Panc1 (cell line): ENCODE measurements at regions not wholly inside any gene's neighbourhood (a gene's known extent, or its start where the extent isn't known, plus 50 kb on each side); places are given as distances from the start of the nearest gene placed in this dataset.

ENCODE experiments used
- ATAC-seq: fragments of 200-7000 bp; cut with Tn5 transposase; 2 replicates; pipeline ENCODE4 v1.9.1; 2020; ENCODE audit warnings: mild to moderate bottlenecking, moderate library complexity
- BruUV-seq: library from RNA; stranded (reverse); fragments of 400-500 nt; replicated peaks from 2 replicates; lab custom pipeline; 2021; lab: Mats Ljungman, UMichigan
- CTCF ChIA-PET: fragments of 300-600 bp; sonication (Branson Sonifier 250); formaldehyde crosslinking; loops from one replicate; lab custom pipeline; 2022; ENCODE audit warnings: antibody characterized with exemption; lab: Charles Lee
- POLR2A ChIA-PET: fragments of 300-600 bp; sonication (Branson Sonifier 250); formaldehyde crosslinking; loops from one replicate; lab custom pipeline; 2022; ENCODE audit warnings: antibody characterized with exemption; lab: Charles Lee
- DNase-seq: peaks from one replicate; pipeline ENCODE4 v3.0.0-alpha.2; 2010; ENCODE audit warnings: low read depth, low spot score
- H3K27ac ChIP-seq: 2 replicates; pipeline ENCODE4 v1.5.1; 2011; ENCODE audit warnings: mild to moderate bottlenecking, low read length, inconsistent platforms
- H3K27me3 ChIP-seq: fragments of 200-500 bp; sonication (Bioruptor generic); 2 replicates; pipeline ENCODE4 v1.6.0; 2014; ENCODE audit warnings: low read length, inconsistent platforms; ENCODE audit not compliant: control insufficient read depth, insufficient read depth
- H3K36me3 ChIP-seq: fragments of 200-500 bp; sonication (Bioruptor generic); 2 replicates; pipeline ENCODE4 v1.5.1; 2014; ENCODE audit warnings: inconsistent platforms, mild to moderate bottlenecking, low read length, moderate library complexity; ENCODE audit not compliant: control insufficient read depth, insufficient read depth
- H3K4me1 ChIP-seq: 2 replicates; pipeline ENCODE4 v1.5.1; 2011; ENCODE audit warnings: inconsistent platforms, mild to moderate bottlenecking, low read length, moderate library complexity; ENCODE audit not compliant: control insufficient read depth, insufficient read depth
- H3K4me3 ChIP-seq, 2 experiments: 2 replicates each; pipeline ENCODE4 v1.5.1; 2011 to 2012; ENCODE audit warnings: low read depth in 2 of 2, low read length in 2 of 2, mild to moderate bottlenecking in 2 of 2, inconsistent platforms in 1 of 2, moderate library complexity in 1 of 2
- H3K9me3 ChIP-seq: fragments of 200-500 bp; sonication (Bioruptor generic); 2 replicates; pipeline ENCODE4 v1.5.1; 2014; ENCODE audit warnings: low read depth, mild to moderate bottlenecking, inconsistent platforms, low read length, moderate library complexity; ENCODE audit not compliant: control insufficient read depth, insufficient read depth
- POLR2AphosphoS5 ChIP-seq: IDR thresholded peaks from 2 replicates; pipeline ENCODE4 v1.6.1; 2012; ENCODE audit warnings: mild to moderate bottlenecking, low read depth, low read length, moderate library complexity
- SIN3A ChIP-seq: IDR thresholded peaks from 2 replicates; pipeline ENCODE4 v1.6.1; 2012; ENCODE audit warnings: low read depth, mild to moderate bottlenecking, low read length, moderate library complexity, borderline replicate concordance; ENCODE audit not compliant: insufficient read depth
- TCF7L2 ChIP-seq: IDR thresholded peaks from 2 replicates; pipeline ENCODE4 v1.6.1; 2011; ENCODE audit warnings: mild to moderate bottlenecking, low read depth, low read length, inconsistent platforms
- in situ Hi-C: cut with HindIII; loops from 2 replicates; pipeline ENCODE4 v1.10.0; 2016; ENCODE audit warnings: low sequenced_read_pairs, low pct_unique_long_range_greater_than_20kb
- intact Hi-C: fragments of 100-400 bp; cut with micrococcal nuclease; formaldehyde crosslinking; loops from one replicate; pipeline ENCODE4 v1.10.0; 2022; ENCODE audit not compliant: unreplicated experiment
- TF ChIP-seq, protein P1 (sequence below): fragments of 450-650 bp; IDR thresholded peaks from 2 replicates; pipeline ENCODE4 v1.5.1; 2017; ENCODE audit warnings: mild to moderate bottlenecking
- TF ChIP-seq, protein P2 (sequence below), 2 experiments: IDR thresholded peaks; 2 replicates each; pipeline ENCODE4 v1.6.1; 2011 to 2012; ENCODE audit warnings: low read depth in 2 of 2, control low read depth in 1 of 2, low read length in 1 of 2, mild to moderate bottlenecking in 1 of 2, moderate library complexity in 1 of 2; ENCODE audit not compliant: insufficient read depth in 1 of 2

DNA sequence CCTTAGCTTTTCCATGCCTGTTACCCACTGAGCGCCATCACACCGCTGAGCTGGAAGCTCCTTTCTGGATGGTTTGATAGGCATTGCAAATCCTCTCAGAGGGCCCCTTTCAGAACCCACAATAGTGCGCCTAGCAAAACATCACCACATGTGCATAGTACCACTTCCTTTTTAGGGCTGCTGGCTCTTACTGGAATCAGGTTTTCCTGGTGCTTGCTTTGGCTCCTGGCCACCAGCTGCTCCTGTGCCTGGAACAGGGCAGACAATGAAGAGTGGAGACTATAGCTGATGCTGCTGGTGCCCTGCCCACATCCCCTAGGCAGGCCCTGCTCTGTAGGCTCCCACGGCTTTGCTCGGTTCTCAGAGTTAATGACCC lies 163.6 kb upstream of the SEMA6A start:
- CTCF ChIA-PET = no interaction called here
- POLR2A ChIA-PET = no interaction called here
- intact Hi-C loops (no loop called here), in situ Hi-C loops (no loop called here)
- TF ChIP-seq TCF7L2 = no peak
- no TSS peak for BruUV-seq
- Histone ChIP-seq H3K27ac (no peak overlapping the region), H3K27me3 (no peaks in the 10 kb centered on the region), H3K4me3 (no peak overlapping the region), H3K36me3 (no peaks in the 10 kb centered on the region), H3K4me1 (no peaks in the 10 kb centered on the region), H3K9me3 (no peaks in the 10 kb centered on the region)
- ATAC-seq (no peak), DNase-seq (no peak)

DNA sequence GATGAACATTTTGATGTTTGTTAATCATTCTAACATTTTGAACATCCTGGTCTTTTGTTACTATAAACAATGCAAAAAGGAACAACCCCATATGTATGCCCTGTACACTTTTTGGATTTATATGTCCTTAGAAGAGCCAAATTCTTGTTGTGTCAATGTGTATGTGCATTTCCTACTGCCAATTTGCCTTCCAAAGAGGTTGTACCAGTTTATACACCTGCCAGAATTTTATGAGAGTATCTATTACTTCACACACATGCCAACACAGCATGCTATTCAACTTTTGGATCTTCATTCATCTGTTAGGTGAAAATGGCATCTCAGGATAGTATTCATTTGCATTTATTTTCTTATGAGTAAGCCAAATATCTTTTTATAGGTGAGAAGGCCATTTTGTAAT lies 162.0 kb upstream of the SEMA6A start:
- CTCF ChIA-PET = no interaction called here
- ATAC-seq = no peak

DNA sequence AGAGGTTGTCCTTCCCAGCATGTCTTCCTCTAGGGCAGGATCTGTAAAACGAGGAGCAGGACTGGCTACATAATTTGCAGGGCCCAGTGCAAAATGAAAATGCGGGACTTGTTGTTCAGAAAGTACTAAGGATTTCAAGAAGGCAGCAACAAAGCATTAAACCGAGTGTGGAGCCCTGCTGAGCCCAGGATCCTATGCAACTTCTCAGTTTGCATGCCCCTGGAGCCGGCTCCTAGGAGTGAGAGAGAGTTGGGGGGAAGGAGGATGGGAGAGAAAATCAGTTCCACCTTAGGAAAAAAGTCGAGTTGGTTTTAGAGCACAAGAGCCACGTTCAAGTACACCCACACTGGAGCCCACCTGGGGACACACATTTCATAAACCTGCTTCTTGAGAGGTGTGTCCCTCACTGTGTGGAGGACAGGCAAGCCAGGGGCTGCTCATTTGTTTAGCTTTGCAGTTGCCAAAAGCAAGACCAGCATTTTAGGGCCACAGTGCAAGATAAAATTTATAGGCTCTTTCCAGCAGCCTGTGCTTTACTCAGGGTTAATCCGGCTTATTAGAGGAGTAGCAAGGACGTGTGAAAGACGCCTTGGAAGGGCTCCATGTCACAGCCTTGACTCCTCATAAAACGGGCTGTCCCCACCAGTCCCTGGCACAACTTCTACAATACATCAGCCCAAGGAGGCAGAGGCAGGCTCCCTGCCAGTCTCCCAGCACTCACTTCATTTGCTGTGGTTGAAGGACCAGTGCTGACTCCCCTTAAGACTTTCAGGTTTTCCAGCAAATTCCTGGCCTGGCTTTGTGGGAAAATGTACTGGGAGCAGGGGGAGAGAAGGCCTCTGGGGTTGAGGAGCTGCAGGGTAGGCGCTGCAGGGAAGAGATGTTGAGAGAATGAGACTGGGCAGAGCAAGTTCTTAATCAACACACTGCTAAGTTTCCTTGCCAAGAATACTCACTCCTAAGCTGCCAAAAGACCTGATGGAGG lies 159.7 kb upstream of the SEMA6A start:
- BruUV-seq = no TSS peak
- no peak for TF ChIP-seq SIN3A
- TF ChIP-seq, protein P1, sequence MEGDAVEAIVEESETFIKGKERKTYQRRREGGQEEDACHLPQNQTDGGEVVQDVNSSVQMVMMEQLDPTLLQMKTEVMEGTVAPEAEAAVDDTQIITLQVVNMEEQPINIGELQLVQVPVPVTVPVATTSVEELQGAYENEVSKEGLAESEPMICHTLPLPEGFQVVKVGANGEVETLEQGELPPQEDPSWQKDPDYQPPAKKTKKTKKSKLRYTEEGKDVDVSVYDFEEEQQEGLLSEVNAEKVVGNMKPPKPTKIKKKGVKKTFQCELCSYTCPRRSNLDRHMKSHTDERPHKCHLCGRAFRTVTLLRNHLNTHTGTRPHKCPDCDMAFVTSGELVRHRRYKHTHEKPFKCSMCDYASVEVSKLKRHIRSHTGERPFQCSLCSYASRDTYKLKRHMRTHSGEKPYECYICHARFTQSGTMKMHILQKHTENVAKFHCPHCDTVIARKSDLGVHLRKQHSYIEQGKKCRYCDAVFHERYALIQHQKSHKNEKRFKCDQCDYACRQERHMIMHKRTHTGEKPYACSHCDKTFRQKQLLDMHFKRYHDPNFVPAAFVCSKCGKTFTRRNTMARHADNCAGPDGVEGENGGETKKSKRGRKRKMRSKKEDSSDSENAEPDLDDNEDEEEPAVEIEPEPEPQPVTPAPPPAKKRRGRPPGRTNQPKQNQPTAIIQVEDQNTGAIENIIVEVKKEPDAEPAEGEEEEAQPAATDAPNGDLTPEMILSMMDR = no peak
- TF ChIP-seq, protein P2, sequence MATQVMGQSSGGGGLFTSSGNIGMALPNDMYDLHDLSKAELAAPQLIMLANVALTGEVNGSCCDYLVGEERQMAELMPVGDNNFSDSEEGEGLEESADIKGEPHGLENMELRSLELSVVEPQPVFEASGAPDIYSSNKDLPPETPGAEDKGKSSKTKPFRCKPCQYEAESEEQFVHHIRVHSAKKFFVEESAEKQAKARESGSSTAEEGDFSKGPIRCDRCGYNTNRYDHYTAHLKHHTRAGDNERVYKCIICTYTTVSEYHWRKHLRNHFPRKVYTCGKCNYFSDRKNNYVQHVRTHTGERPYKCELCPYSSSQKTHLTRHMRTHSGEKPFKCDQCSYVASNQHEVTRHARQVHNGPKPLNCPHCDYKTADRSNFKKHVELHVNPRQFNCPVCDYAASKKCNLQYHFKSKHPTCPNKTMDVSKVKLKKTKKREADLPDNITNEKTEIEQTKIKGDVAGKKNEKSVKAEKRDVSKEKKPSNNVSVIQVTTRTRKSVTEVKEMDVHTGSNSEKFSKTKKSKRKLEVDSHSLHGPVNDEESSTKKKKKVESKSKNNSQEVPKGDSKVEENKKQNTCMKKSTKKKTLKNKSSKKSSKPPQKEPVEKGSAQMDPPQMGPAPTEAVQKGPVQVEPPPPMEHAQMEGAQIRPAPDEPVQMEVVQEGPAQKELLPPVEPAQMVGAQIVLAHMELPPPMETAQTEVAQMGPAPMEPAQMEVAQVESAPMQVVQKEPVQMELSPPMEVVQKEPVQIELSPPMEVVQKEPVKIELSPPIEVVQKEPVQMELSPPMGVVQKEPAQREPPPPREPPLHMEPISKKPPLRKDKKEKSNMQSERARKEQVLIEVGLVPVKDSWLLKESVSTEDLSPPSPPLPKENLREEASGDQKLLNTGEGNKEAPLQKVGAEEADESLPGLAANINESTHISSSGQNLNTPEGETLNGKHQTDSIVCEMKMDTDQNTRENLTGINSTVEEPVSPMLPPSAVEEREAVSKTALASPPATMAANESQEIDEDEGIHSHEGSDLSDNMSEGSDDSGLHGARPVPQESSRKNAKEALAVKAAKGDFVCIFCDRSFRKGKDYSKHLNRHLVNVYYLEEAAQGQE (IDR thresholded peaks at IDR 0.05; ENCODE audit: insufficient read depth in 1 of 2, low read depth in 2 of 2, low read length in 1 of 2) = no peak
- TF ChIP-seq POLR2AphosphoS5 = no peak
- TF ChIP-seq TCF7L2 = no peak
- in situ Hi-C loops (no loop called here), intact Hi-C loops (no loop called here)
- Histone ChIP-seq H3K36me3 (no peaks in the 10 kb centered on the region), H3K4me3 (no peak overlapping the region), H3K27me3 (no peaks in the 10 kb centered on the region), H3K9me3 (no peaks in the 10 kb centered on the region), H3K4me1 (no peaks in the 10 kb centered on the region), H3K27ac (no peak overlapping the region)
- ATAC-seq (no peak), DNase-seq (no peak)
- CTCF ChIA-PET = no interaction called here
- POLR2A ChIA-PET = no interaction called here

More for the DNA sequence above, 162.0 kb upstream of the SEMA6A start:
- BruUV-seq = no TSS peak
- TF ChIP-seq, protein P2 (IDR thresholded peaks at IDR 0.05; ENCODE audit: insufficient read depth in 1 of 2, low read depth in 2 of 2, low read length in 1 of 2) = no peak
- TF ChIP-seq TCF7L2 (no peak), POLR2AphosphoS5 (no peak)
- Histone ChIP-seq H3K4me3 (no peak overlapping the region), H3K36me3 (no peaks in the 10 kb centered on the region), H3K27ac (no peak overlapping the region), H3K27me3 (no peaks in the 10 kb centered on the region), H3K9me3 (no peaks in the 10 kb centered on the region), H3K4me1 (no peaks in the 10 kb centered on the region)
- intact Hi-C loops (no loop called here), in situ Hi-C loops (no loop called here)
- POLR2A ChIA-PET = no interaction called here
- no peak for DNase-seq
